GF-D8 (cell line): ENCODE measurements at regions not wholly inside any gene's neighbourhood (a gene's known extent, or its start where the extent isn't known, plus 50 kb on each side); places are given as distances from the start of the nearest gene placed in this dataset.

Source experiments
- DNase-seq: peaks from one replicate; lab custom pipeline; 2025; lab: John Stamatoyannopoulos, UW

- DNase-seq: no peak
Measured at GRCh38 chr4:137674066-137674465, 141.8 kb upstream of the PCDH18 start.

GRCh38 chr4:137668885-137669545 is 136.7 kb upstream of the PCDH18 start:
- no peak for DNase-seq

- no peak for DNase-seq
Measured at GRCh38 chr4:137664416-137664815, 132.1 kb upstream of the PCDH18 start.

- DNase-seq: no peak
Measured at GRCh38 chr4:137664046-137664387, 131.7 kb upstream of the PCDH18 start.

GRCh38 chr4:137663251-137664045 is 131.2 kb upstream of the PCDH18 start:
- no peak for DNase-seq

- DNase-seq: no peak
Measured at GRCh38 chr4:137661693-137662092, 129.4 kb upstream of the PCDH18 start.

- no peak for DNase-seq
Measured at GRCh38 chr4:137660211-137660610, 127.9 kb upstream of the PCDH18 start.

GRCh38 chr4:137659431-137659830 is 127.1 kb upstream of the PCDH18 start:
- DNase-seq: no peak

- DNase-seq: no peak
Measured at GRCh38 chr4:137656661-137657060, 124.4 kb upstream of the PCDH18 start.

- DNase-seq: no peak
Measured at GRCh38 chr4:137655302-137655701, 123.0 kb upstream of the PCDH18 start.

GRCh38 chr4:137651128-137651527 is 118.8 kb upstream of the PCDH18 start:
- DNase-seq: no peak

GRCh38 chr4:137649711-137650450 is 117.6 kb upstream of the PCDH18 start:
- DNase-seq: no peak

GRCh38 chr4:137648531-137648930 is 116.2 kb upstream of the PCDH18 start:
- no peak for DNase-seq

GRCh38 chr4:137647375-137647774 is 115.1 kb upstream of the PCDH18 start:
- DNase-seq: no peak

- no peak for DNase-seq
Measured at GRCh38 chr4:137644201-137644600, 111.9 kb upstream of the PCDH18 start.

GRCh38 chr4:137641544-137641943 is 109.2 kb upstream of the PCDH18 start:
- DNase-seq: no peak

- DNase-seq: no peak
Measured at GRCh38 chr4:137640838-137641158, 108.5 kb upstream of the PCDH18 start.

- no peak for DNase-seq
Measured at GRCh38 chr4:137640156-137640837, 108.0 kb upstream of the PCDH18 start.

GRCh38 chr4:137638934-137639333 is 106.6 kb upstream of the PCDH18 start:
- no peak for DNase-seq

GRCh38 chr4:137635601-137636000 is 103.3 kb upstream of the PCDH18 start:
- DNase-seq: no peak

- DNase-seq: no peak
Measured at GRCh38 chr4:137635108-137635507, 102.8 kb upstream of the PCDH18 start.

GRCh38 chr4:137632842-137633241 is 100.5 kb upstream of the PCDH18 start:
- DNase-seq: no peak

- no peak for DNase-seq
Measured at GRCh38 chr4:137631605-137632004, 99.3 kb upstream of the PCDH18 start.
